Upper lobe of left lung (tissue), 6 donors: ENCODE measurements at regions not wholly inside any gene's neighbourhood (a gene's known extent, or its start where the extent isn't known, plus 50 kb on each side); places are given as distances from the start of the nearest gene placed in this dataset.

Experiments used
- ATAC-seq, 2 donors: fragments of 200-7000 bp; cut with Tn5 transposase; one replicate each; pipeline ENCODE4 v1.9.1; 2022; ENCODE audit warnings: mild to moderate bottlenecking in 2 of 2, moderate library complexity in 2 of 2; ENCODE audit not compliant: low FRiP score in 2 of 2
- DNase-seq, 2 donors: peaks; one replicate each; pipeline ENCODE4 v3.0.0-alpha.2; 2019 to 2020
- H3K27ac ChIP-seq, 4 donors: fragments of 200-600 bp; sonication (generic); one replicate each; pipeline ENCODE4 v1.5.1; 2016 to 2019
- H3K27me3 ChIP-seq, 4 donors: fragments of 200-600 bp; sonication (generic); one replicate each; pipeline ENCODE4 v1.5.1; 2017 to 2019
- H3K36me3 ChIP-seq, 4 donors: fragments of 200-600 bp; sonication (generic); one replicate each; pipeline ENCODE4 v1.5.1; 2016 to 2019
- H3K4me1 ChIP-seq, 4 donors: fragments of 200-600 bp; sonication (generic); one replicate each; pipeline ENCODE4 v1.5.1; 2018 to 2019
- H3K4me3 ChIP-seq, 4 donors: fragments of 200-600 bp; sonication (generic); one replicate each; pipeline ENCODE4 v1.5.1; 2017 to 2019; ENCODE audit warnings: mild to moderate bottlenecking in 2 of 4, moderate library complexity in 1 of 4
- H3K9me3 ChIP-seq, 4 donors: fragments of 200-600 bp; sonication (generic); one replicate each; pipeline ENCODE4 v1.5.1; 2018 to 2019
- CTCF ChIP-seq, 6 experiments: fragments of 450-650 bp in 4 of 6; fragments of 200-600 bp in 2 of 6; sonication (generic) in 2 of 6; IDR thresholded peaks; one replicate each; pipeline ENCODE4 v1.5.1; 2016 to 2019; ENCODE audit warnings: antibody characterized with exemption in 6 of 6
- EP300 ChIP-seq, 4 donors: sonication (generic); formaldehyde crosslinking; IDR thresholded peaks; one replicate each; pipeline ENCODE4 v1.5.1; 2017; ENCODE audit warnings: antibody characterized with exemption in 4 of 4, control low read depth in 2 of 4
- POLR2A ChIP-seq, 4 donors: fragments of 450-650 bp; IDR thresholded peaks; one replicate each; pipeline ENCODE4 v1.5.1; 2016 to 2017; ENCODE audit warnings: antibody characterized with exemption in 4 of 4, mild to moderate bottlenecking in 2 of 4
- POLR2AphosphoS5 ChIP-seq, 2 donors: sonication (generic); formaldehyde crosslinking; IDR thresholded peaks; one replicate each; pipeline ENCODE4 v1.5.1; 2017; ENCODE audit warnings: antibody characterized with exemption in 2 of 2
- whole genome bisulfite sequencing, 2 donors: methylation state at CpG; one replicate each; pipeline ENCODE4 v1.1.5; 2017 to 2018; 5-methylcytosine and 5-hydroxymethylcytosine counted together
- donor health status: DM: no; HTN: no; CAD: no; lungs with moderate emphysema.
- donor health status: DM: no; HTN: yes; CAD: no; lungs with severe emphysema.

DNA sequence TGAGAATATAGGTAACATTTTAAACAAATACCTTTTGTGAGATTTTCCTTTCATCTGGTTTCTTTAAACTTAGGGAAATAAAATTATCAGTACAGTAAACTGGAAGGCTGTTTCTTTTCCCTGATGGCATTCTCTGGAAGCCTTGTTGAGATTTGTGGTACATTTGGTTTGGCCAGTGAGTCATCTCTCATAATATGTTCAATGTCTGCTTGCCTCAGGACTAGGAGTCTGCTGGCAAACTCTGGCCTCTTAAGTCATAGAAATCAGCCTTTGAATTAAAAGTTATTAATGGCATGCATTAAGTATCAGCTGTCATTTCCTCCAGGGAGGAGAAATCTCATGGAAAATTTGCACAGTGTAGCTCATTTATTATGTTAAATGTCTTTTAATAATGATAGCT lies 316.6 kb upstream of the KIAA1217 start:
- no peak for ATAC-seq
- Histone ChIP-seq H3K27me3 (no peaks in the 10 kb centered on the region), H3K27ac (no peak overlapping the region), H3K36me3 (no peaks in the 10 kb centered on the region), H3K4me3 (no peak overlapping the region), H3K9me3 (no peaks in the 10 kb centered on the region), H3K4me1 (no peaks in the 10 kb centered on the region)
- TF ChIP-seq POLR2AphosphoS5 (IDR thresholded peaks at IDR 0.05) = no peak
- no peak for TF ChIP-seq POLR2A (IDR thresholded peaks at IDR 0.05)
- no peak for TF ChIP-seq EP300 (IDR thresholded peaks at IDR 0.05)
- TF ChIP-seq CTCF (IDR thresholded peaks at IDR 0.05) = no peak
- DNase-seq = no peak

GRCh38 chr10:23897267-23897666 lies 311.7 kb upstream of the KIAA1217 start:
- 84 to 88% methylated on average over 4 of the region's 4 CpGs for WGBS, 2 donors
- Histone ChIP-seq H3K4me3 (no peak overlapping the region), H3K4me1 (no peaks in the 10 kb centered on the region), H3K27ac (no peak overlapping the region), H3K36me3 (no peaks in the 10 kb centered on the region), H3K9me3 (no peaks in the 10 kb centered on the region), H3K27me3 (no peaks in the 10 kb centered on the region)
- TF ChIP-seq POLR2AphosphoS5 (IDR thresholded peaks at IDR 0.05) (no peak), POLR2A (IDR thresholded peaks at IDR 0.05) (no peak), CTCF (IDR thresholded peaks at IDR 0.05) (no peak), EP300 (IDR thresholded peaks at IDR 0.05) (no peak)
- no peak for ATAC-seq
- no peak for DNase-seq

GRCh38 chr10:23897861-23898260 lies 311.1 kb upstream of the KIAA1217 start:
- H3K36me3 ChIP-seq = no peaks in the 10 kb centered on the region
- DNase-seq (no peak), ATAC-seq (no peak)
- 89 to 94% methylated on average over 3 of the region's 3 CpGs for WGBS, 2 donors
- H3K27ac ChIP-seq = no peak overlapping the region
- no peaks in the 10 kb centered on the region for H3K27me3 ChIP-seq
- no peaks in the 10 kb centered on the region for H3K4me1 ChIP-seq
- H3K4me3 ChIP-seq = no peak overlapping the region
- TF ChIP-seq POLR2A (IDR thresholded peaks at IDR 0.05) (no peak), CTCF (IDR thresholded peaks at IDR 0.05) (no peak), EP300 (IDR thresholded peaks at IDR 0.05) (no peak), POLR2AphosphoS5 (IDR thresholded peaks at IDR 0.05) (no peak)
- H3K9me3 ChIP-seq = no peaks in the 10 kb centered on the region

DNA sequence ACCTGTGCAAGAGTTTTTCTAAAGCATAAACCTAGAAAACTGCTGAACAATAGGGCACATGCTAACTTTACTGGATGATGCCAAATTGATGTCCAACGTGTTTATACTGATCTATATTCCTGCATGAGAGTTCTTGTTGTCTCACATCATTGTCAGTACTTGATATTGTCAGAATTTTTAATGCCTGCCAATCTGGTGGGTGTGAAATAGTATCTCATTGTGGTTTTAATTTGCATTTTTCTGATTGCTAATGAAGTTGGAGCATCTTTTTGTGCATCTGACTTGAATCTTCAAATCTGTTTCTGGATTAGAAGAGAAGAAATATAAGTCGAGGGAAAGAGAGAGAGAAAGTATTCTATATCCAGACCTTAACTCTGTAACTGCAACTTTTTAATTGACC lies 309.8 kb upstream of the KIAA1217 start:
- 67 to 73% methylated on average over 2 of the region's 2 CpGs for WGBS, 2 donors
- no peak overlapping the region for H3K4me3 ChIP-seq
- no peaks in the 10 kb centered on the region for H3K9me3 ChIP-seq
- no peak for ATAC-seq
- no peak overlapping the region for H3K27ac ChIP-seq
- no peak for TF ChIP-seq POLR2A (IDR thresholded peaks at IDR 0.05)
- no peak for TF ChIP-seq CTCF (IDR thresholded peaks at IDR 0.05)
- no peak for TF ChIP-seq EP300 (IDR thresholded peaks at IDR 0.05)
- no peak for TF ChIP-seq POLR2AphosphoS5 (IDR thresholded peaks at IDR 0.05)
- no peaks in the 10 kb centered on the region for H3K4me1 ChIP-seq
- H3K36me3 ChIP-seq = no peaks in the 10 kb centered on the region
- DNase-seq = no peak
- no peaks in the 10 kb centered on the region for H3K27me3 ChIP-seq

DNA sequence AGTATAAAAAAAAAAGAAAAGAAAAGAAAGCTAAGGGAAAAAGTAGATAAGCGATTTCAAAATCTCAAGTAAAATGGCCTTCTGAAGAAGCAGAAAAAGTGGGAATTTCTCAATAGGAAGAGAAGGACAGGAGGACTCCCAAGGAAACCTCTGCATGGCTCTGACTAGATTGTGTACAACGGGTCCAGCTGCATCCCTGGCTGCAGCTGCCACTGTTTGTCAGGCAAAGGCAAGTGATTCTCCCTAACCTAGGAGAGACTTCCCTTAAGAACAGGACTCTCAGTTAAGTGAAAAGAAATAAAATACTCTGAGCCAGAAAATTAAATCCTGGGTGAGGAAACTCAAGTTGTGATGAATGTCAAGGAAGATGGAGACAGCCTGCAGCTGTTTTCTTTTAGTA lies 298.6 kb upstream of the KIAA1217 start:
- TF ChIP-seq EP300 (IDR thresholded peaks at IDR 0.05) (no peak), POLR2AphosphoS5 (IDR thresholded peaks at IDR 0.05) (no peak), CTCF (IDR thresholded peaks at IDR 0.05) (no peak), POLR2A (IDR thresholded peaks at IDR 0.05) (no peak)

More for the DNA sequence above, 298.6 kb upstream of the KIAA1217 start:
- H3K9me3 ChIP-seq = no peaks in the 10 kb centered on the region
- no peak overlapping the region for H3K4me3 ChIP-seq
- H3K36me3 ChIP-seq = no peaks in the 10 kb centered on the region
- H3K4me1 ChIP-seq = no peaks in the 10 kb centered on the region
- no peak for DNase-seq
- no peak for ATAC-seq
- H3K27ac ChIP-seq = no peak overlapping the region
- H3K27me3 ChIP-seq = no peaks in the 10 kb centered on the region
- 89 to 90% methylated on average over 2 of the region's 2 CpGs for WGBS, 2 donors
